ENCODE measurements at regions not wholly inside any gene's neighbourhood (a gene's known extent, or its start where the extent isn't known, plus 50 kb on each side); places are given as distances from the start of the nearest gene placed in this dataset.

DNA sequence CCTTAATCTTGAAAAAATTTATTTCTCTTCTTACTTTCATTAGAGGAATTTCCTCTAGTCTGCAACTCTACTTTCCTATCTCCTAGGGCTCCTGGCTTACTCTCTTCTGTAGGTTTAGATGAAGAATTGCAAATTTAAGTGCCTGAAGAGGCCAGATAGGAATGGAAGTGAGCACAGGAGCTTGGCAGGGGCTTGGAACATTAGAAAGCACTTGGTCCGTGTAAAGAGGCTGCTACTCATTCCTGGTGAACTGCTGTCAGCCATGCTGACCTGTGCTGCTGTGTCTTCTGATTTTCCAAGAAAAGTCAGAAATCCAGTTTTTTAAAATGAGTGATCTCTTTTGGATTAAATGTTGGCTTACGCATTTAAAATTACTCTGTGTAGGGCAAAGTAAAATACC lies 210.9 kb upstream of the CLINT1 start:
- H3K36me3 ChIP-seq (ENCODE audit: control insufficient read depth in 4 of 4, insufficient read depth in 4 of 4, low read length in 4 of 4), result no peaks in the 10 kb centered on the region

DNA sequence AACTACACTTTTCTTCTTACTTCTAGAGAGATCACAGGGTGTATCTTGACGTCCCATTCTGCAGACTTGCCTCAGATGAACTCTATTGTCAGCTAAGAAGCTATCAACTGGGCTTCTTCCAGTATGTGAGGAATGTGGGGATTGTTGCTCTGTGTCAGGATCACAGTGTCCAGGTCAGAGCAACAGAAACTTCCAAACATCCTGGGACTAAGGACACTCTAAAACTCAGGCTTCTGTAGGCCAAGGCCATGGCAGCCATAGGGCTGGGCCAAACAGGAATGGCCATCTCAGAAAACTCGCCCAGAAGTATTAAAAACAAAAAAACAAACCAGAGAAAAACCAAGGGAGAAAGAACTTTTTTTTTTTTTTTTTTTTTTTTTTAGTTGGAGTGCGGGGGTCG lies 210.0 kb upstream of the CLINT1 start:
- H3K9ac ChIP-seq (ENCODE audit: insufficient read depth in 1 of 2, low read length in 2 of 2), result no peak overlapping the region
- DNase-seq (no peak), ATAC-seq (ENCODE audit: insufficient read depth, low FRiP score) (no peak)
- peaks cover 0 to 11% (median 0%) of the 10 kb centered on the region in 5 donors for H3K4me1 ChIP-seq (ENCODE audit: control insufficient read depth in 5 of 5, insufficient read depth in 5 of 5, low read length in 5 of 5)
- TF ChIP-seq, protein P1, sequence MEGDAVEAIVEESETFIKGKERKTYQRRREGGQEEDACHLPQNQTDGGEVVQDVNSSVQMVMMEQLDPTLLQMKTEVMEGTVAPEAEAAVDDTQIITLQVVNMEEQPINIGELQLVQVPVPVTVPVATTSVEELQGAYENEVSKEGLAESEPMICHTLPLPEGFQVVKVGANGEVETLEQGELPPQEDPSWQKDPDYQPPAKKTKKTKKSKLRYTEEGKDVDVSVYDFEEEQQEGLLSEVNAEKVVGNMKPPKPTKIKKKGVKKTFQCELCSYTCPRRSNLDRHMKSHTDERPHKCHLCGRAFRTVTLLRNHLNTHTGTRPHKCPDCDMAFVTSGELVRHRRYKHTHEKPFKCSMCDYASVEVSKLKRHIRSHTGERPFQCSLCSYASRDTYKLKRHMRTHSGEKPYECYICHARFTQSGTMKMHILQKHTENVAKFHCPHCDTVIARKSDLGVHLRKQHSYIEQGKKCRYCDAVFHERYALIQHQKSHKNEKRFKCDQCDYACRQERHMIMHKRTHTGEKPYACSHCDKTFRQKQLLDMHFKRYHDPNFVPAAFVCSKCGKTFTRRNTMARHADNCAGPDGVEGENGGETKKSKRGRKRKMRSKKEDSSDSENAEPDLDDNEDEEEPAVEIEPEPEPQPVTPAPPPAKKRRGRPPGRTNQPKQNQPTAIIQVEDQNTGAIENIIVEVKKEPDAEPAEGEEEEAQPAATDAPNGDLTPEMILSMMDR (IDR thresholded peaks at IDR 0.05; ENCODE audit: control extremely low read depth, extremely low read depth), result no peak
- H3K4me3 ChIP-seq, result no peak overlapping the region
- no peaks in the 10 kb centered on the region for H3K36me3 ChIP-seq (ENCODE audit: control insufficient read depth in 4 of 4, insufficient read depth in 4 of 4, low read length in 4 of 4)
- H3K9me3 ChIP-seq (ENCODE audit: control insufficient read depth in 4 of 4, insufficient read depth in 3 of 4, low read length in 3 of 4), result no peaks in the 10 kb centered on the region
- WGBS, 2 donors, result 81 to 95% methylated on average over 4 of the region's 4 CpGs
- H3K27me3 ChIP-seq (ENCODE audit: control insufficient read depth in 3 of 3, insufficient read depth in 3 of 3, low read length in 2 of 3), result no peaks in the 10 kb centered on the region
- H3K27ac ChIP-seq (ENCODE audit: low read depth in 1 of 2, low read length in 1 of 2), result no peak overlapping the region

More for the DNA sequence above, 210.9 kb upstream of the CLINT1 start:
- 78 to 92% methylated on average over 2 of the region's 2 CpGs for WGBS, 2 donors
- Histone ChIP-seq H3K27me3 (ENCODE audit: control insufficient read depth in 3 of 3, insufficient read depth in 3 of 3, low read length in 2 of 3) (no peaks in the 10 kb centered on the region), H3K4me3 (no peak overlapping the region), H3K9me3 (ENCODE audit: control insufficient read depth in 4 of 4, insufficient read depth in 3 of 4, low read length in 3 of 4) (no peaks in the 10 kb centered on the region), H3K4me1 (ENCODE audit: control insufficient read depth in 5 of 5, insufficient read depth in 5 of 5, low read length in 5 of 5) (peaks cover 0 to 11% (median 0%) of the 10 kb centered on the region in 5 donors), H3K27ac (ENCODE audit: low read depth in 1 of 2, low read length in 1 of 2) (no peak overlapping the region), H3K9ac (ENCODE audit: insufficient read depth in 1 of 2, low read length in 2 of 2) (no peak overlapping the region)
- ATAC-seq (ENCODE audit: insufficient read depth, low FRiP score), result no peak
- no peak for DNase-seq
- TF ChIP-seq, protein P1 (IDR thresholded peaks at IDR 0.05; ENCODE audit: control extremely low read depth, extremely low read depth), result no peak

DNA sequence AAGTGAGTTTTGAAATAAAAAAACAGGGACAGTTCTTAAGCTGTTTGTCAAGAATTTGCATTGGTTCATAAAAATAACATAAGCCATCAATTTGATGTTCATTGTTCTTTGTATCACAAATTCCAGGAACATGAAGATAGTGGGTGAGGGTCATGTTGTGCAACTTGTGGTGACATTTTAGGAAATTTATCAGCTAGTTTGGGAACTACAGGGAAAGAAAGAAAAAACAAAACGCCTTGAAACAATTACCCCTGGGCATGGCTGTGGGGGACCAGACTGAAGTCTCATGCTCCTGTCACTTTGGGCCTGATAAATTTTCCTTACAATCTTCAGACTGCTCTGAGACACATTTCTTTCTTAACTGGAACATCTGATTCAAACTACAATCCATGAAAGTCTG lies 207.1 kb upstream of the CLINT1 start:
- ATAC-seq (ENCODE audit: insufficient read depth, low FRiP score), result no peak
- TF ChIP-seq, protein P1 (IDR thresholded peaks at IDR 0.05; ENCODE audit: control extremely low read depth, extremely low read depth), result no peak

More for the DNA sequence above, 207.1 kb upstream of the CLINT1 start:
- Histone ChIP-seq H3K27me3 (ENCODE audit: control insufficient read depth in 3 of 3, insufficient read depth in 3 of 3, low read length in 2 of 3) (no peaks in the 10 kb centered on the region), H3K4me3 (no peak overlapping the region), H3K9ac (ENCODE audit: insufficient read depth in 1 of 2, low read length in 2 of 2) (no peak overlapping the region), H3K9me3 (ENCODE audit: control insufficient read depth in 4 of 4, insufficient read depth in 3 of 4, low read length in 3 of 4) (no peaks in the 10 kb centered on the region), H3K36me3 (ENCODE audit: control insufficient read depth in 4 of 4, insufficient read depth in 4 of 4, low read length in 4 of 4) (no peaks in the 10 kb centered on the region), H3K27ac (ENCODE audit: low read depth in 1 of 2, low read length in 1 of 2) (no peak overlapping the region), H3K4me1 (ENCODE audit: control insufficient read depth in 5 of 5, insufficient read depth in 5 of 5, low read length in 5 of 5) (peaks cover 0 to 11% (median 0%) of the 10 kb centered on the region in 5 donors)
- 0 to 50% methylated on average over 1 of the region's 1 CpG for WGBS, 2 donors
- no peak for DNase-seq

All from lung (tissue), 11 donors.